ENCODE measurements at regions not wholly inside any gene's neighbourhood (a gene's known extent, or its start where the extent isn't known, plus 50 kb on each side); places are given as distances from the start of the nearest gene placed in this dataset.
"Not testable (repeated sequence)": the region's sequence is repeated elsewhere in the genome, so short reads cannot be mapped to it uniquely, and the experiment has no call there.

DNA sequence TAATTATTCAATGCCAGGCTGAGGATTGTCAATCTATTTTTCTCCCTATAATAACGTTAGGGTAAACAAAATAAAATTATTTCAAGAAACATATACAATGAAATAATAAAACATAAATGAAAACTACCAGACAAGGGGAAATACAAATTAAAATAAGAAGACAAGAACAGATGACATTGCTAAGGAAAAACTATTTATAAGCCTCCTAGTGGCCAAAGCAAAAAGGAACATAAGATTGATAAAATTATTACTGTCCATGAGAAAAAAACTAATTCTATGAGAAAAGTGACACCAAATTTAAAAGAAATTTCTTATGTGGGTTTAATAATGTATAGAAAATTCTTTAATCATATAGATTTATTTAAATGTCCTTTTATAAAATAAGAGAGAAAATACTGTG is 294.7 kb downstream of the TTC6 start:
- CTCF ChIA-PET = interaction anchor here (0.7 kb wide), 1 partner anchor 182 kb away, joined by 3 read pairs; no protein-coding TSS in a partner anchor
- H3K36me3 Mint-ChIP-seq = peaks cover 24% of the 10 kb centered on the region
- TF ChIP-seq, protein P1, sequence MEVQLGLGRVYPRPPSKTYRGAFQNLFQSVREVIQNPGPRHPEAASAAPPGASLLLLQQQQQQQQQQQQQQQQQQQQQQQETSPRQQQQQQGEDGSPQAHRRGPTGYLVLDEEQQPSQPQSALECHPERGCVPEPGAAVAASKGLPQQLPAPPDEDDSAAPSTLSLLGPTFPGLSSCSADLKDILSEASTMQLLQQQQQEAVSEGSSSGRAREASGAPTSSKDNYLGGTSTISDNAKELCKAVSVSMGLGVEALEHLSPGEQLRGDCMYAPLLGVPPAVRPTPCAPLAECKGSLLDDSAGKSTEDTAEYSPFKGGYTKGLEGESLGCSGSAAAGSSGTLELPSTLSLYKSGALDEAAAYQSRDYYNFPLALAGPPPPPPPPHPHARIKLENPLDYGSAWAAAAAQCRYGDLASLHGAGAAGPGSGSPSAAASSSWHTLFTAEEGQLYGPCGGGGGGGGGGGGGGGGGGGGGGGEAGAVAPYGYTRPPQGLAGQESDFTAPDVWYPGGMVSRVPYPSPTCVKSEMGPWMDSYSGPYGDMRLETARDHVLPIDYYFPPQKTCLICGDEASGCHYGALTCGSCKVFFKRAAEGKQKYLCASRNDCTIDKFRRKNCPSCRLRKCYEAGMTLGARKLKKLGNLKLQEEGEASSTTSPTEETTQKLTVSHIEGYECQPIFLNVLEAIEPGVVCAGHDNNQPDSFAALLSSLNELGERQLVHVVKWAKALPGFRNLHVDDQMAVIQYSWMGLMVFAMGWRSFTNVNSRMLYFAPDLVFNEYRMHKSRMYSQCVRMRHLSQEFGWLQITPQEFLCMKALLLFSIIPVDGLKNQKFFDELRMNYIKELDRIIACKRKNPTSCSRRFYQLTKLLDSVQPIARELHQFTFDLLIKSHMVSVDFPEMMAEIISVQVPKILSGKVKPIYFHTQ (CRISPR knock-in tag; IDR thresholded peaks at IDR 0.05) = no peak
- TF ChIP-seq CREB1 (CRISPR knock-in tag; IDR thresholded peaks at IDR 0.05) (no peak), TEAD4 (CRISPR knock-in tag; IDR thresholded peaks at IDR 0.05) (no peak), JUN (CRISPR knock-in tag; IDR thresholded peaks at IDR 0.05) (no peak), PRRX2 (CRISPR knock-in tag; IDR thresholded peaks at IDR 0.05) (no peak), NFATC4 (CRISPR knock-in tag; IDR thresholded peaks at IDR 0.05) (no peak)
- TF ChIP-seq, protein P2, sequence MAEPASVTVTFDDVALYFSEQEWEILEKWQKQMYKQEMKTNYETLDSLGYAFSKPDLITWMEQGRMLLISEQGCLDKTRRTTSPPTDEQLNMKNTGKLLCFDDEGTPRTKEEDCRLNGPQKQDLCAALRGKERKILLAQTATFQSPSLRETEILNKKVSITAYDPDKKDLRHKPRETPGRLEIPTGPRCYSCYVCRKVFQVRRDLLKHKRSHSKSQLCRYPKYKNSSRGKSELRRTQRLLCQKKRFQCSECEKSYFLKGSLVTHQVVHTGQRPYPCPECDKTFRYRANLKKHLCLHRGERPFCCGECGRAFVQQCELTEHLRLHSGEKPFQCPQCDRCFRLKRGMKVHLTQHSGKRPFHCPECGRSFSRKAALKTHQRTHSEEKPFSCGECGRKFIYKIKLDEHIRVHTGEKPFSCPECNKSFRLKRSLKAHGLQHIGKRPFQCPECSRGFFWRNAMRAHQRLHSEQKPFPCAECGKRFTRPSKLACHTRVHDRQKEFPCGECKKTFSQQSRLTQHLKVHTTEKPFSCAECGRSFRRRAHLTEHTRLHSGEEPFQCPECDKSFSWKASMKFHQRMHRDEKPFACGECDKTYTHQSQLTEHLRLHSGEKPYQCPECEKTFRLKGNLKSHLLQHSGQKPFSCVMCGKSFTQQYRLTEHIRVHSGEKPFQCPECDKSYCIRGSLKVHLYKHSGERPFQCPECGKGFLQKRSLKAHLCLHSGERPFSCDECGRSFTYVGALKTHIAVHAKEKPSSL (CRISPR knock-in tag; conservative IDR thresholded peaks at IDR 0.05) = no peak
- TF ChIP-seq, protein P3, sequence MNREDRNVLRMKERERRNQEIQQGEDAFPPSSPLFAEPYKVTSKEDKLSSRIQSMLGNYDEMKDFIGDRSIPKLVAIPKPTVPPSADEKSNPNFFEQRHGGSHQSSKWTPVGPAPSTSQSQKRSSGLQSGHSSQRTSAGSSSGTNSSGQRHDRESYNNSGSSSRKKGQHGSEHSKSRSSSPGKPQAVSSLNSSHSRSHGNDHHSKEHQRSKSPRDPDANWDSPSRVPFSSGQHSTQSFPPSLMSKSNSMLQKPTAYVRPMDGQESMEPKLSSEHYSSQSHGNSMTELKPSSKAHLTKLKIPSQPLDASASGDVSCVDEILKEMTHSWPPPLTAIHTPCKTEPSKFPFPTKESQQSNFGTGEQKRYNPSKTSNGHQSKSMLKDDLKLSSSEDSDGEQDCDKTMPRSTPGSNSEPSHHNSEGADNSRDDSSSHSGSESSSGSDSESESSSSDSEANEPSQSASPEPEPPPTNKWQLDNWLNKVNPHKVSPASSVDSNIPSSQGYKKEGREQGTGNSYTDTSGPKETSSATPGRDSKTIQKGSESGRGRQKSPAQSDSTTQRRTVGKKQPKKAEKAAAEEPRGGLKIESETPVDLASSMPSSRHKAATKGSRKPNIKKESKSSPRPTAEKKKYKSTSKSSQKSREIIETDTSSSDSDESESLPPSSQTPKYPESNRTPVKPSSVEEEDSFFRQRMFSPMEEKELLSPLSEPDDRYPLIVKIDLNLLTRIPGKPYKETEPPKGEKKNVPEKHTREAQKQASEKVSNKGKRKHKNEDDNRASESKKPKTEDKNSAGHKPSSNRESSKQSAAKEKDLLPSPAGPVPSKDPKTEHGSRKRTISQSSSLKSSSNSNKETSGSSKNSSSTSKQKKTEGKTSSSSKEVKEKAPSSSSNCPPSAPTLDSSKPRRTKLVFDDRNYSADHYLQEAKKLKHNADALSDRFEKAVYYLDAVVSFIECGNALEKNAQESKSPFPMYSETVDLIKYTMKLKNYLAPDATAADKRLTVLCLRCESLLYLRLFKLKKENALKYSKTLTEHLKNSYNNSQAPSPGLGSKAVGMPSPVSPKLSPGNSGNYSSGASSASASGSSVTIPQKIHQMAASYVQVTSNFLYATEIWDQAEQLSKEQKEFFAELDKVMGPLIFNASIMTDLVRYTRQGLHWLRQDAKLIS (CRISPR knock-in tag; IDR thresholded peaks at IDR 0.05; ENCODE audit: borderline replicate concordance) = no peak
- TF ChIP-seq, protein P4, sequence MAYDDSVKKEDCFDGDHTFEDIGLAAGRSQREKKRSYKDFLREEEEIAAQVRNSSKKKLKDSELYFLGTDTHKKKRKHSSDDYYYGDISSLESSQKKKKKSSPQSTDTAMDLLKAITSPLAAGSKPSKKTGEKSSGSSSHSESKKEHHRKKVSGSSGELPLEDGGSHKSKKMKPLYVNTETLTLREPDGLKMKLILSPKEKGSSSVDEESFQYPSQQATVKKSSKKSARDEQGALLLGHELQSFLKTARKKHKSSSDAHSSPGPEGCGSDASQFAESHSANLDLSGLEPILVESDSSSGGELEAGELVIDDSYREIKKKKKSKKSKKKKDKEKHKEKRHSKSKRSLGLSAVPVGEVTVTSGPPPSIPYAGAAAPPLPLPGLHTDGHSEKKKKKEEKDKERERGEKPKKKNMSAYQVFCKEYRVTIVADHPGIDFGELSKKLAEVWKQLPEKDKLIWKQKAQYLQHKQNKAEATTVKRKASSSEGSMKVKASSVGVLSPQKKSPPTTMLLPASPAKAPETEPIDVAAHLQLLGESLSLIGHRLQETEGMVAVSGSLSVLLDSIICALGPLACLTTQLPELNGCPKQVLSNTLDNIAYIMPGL (CRISPR knock-in tag; IDR thresholded peaks at IDR 0.05) = no peak
- TF ChIP-seq, protein P5, sequence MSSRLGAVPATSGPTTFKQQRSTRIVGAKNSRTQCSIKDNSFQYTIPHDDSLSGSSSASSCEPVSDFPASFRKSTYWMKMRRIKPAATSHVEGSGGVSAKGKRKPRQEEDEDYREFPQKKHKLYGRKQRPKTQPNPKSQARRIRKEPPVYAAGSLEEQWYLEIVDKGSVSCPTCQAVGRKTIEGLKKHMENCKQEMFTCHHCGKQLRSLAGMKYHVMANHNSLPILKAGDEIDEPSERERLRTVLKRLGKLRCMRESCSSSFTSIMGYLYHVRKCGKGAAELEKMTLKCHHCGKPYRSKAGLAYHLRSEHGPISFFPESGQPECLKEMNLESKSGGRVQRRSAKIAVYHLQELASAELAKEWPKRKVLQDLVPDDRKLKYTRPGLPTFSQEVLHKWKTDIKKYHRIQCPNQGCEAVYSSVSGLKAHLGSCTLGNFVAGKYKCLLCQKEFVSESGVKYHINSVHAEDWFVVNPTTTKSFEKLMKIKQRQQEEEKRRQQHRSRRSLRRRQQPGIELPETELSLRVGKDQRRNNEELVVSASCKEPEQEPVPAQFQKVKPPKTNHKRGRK (CRISPR knock-in tag; IDR thresholded peaks at IDR 0.05; ENCODE audit: borderline replicate concordance) = no peak
- TF ChIP-seq, protein P6, sequence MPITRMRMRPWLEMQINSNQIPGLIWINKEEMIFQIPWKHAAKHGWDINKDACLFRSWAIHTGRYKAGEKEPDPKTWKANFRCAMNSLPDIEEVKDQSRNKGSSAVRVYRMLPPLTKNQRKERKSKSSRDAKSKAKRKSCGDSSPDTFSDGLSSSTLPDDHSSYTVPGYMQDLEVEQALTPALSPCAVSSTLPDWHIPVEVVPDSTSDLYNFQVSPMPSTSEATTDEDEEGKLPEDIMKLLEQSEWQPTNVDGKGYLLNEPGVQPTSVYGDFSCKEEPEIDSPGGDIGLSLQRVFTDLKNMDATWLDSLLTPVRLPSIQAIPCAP (CRISPR knock-in tag; IDR thresholded peaks at IDR 0.05) = no peak
- TF ChIP-seq, protein P7, sequence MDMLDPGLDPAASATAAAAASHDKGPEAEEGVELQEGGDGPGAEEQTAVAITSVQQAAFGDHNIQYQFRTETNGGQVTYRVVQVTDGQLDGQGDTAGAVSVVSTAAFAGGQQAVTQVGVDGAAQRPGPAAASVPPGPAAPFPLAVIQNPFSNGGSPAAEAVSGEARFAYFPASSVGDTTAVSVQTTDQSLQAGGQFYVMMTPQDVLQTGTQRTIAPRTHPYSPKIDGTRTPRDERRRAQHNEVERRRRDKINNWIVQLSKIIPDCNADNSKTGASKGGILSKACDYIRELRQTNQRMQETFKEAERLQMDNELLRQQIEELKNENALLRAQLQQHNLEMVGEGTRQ (CRISPR knock-in tag; IDR thresholded peaks at IDR 0.05) = no peak

DNA sequence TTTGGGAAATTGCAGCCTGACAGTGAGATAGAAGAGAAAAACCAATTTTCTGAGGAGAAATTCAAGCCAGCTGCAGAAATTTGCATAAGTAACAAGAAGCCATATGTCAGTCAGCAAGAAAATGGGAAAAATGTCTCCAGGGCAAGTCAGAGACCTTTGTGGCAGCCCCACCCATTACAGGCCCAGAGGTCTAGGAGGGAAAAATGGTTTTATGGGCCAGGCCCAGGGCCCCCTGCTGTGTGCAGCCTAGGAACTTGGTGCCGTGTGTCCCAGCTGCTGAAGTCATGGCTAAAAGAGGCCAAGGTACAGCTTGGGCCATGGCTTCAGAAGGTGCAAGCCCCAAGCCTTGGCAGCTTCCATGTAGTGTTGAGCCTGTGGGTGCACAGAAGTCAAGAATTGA is 296.1 kb downstream of the TTC6 start:
- POLR2A ChIA-PET; H3K27ac Mint-ChIP-seq; ATAC-seq; CTCF ChIA-PET; H3K4me3 Mint-ChIP-seq; DNase-seq (ENCODE audit: low spot score): not testable (repeated sequence)
- Mint-ChIP-seq H3K9me3 (peaks cover 23% of the 10 kb centered on the region), H3K36me3 (peaks cover 24% of the 10 kb centered on the region), H3K4me1 (peaks cover 32% of the 10 kb centered on the region), H3K27me3 (ENCODE audit: low read depth) (peaks cover 61% of the 10 kb centered on the region)

More for the DNA sequence above, 294.7 kb downstream of the TTC6 start:
- peaks cover 23% of the 10 kb centered on the region for H3K9me3 Mint-ChIP-seq
- H3K27ac Mint-ChIP-seq = no peak overlapping the region
- POLR2A ChIA-PET = no interaction called here
- DNase-seq (ENCODE audit: low spot score) = no peak
- peaks cover 24% of the 10 kb centered on the region for H3K4me1 Mint-ChIP-seq
- peaks cover 47% of the 10 kb centered on the region for H3K27me3 Mint-ChIP-seq (ENCODE audit: low read depth)
- no peak for ATAC-seq
- no peak overlapping the region for H3K4me3 Mint-ChIP-seq

All from WTC11 (cell line).